WERI-Rb-1 (cell line): ENCODE measurements at regions not wholly inside any gene's neighbourhood (a gene's known extent, or its start where the extent isn't known, plus 50 kb on each side); places are given as distances from the start of the nearest gene placed in this dataset.

Experiments used
- DNase-seq: peaks from one replicate; pipeline ENCODE4 v3.0.0-alpha.2; 2020
- H3K27ac ChIP-seq: fragments of 250-450 bp; sonication (Bioruptor Pico); 2 replicates; pipeline ENCODE4 v1.5.1; 2020; ENCODE audit warnings: mild to moderate bottlenecking, moderate library complexity
- H3K27me3 ChIP-seq: fragments of 250-450 bp; sonication (Bioruptor Pico); 2 replicates; pipeline ENCODE4 v1.5.1; 2021; ENCODE audit warnings: mild to moderate bottlenecking, low read depth, moderate library complexity; ENCODE audit not compliant: insufficient read depth, severe bottlenecking
- H3K36me3 ChIP-seq: fragments of 250-450 bp; sonication (Bioruptor Pico); 2 replicates; pipeline ENCODE4 v1.5.1; 2020; ENCODE audit warnings: mild to moderate bottlenecking, moderate library complexity
- H3K4me3 ChIP-seq: 2 replicates; pipeline ENCODE4 v1.5.1; 2011; ENCODE audit warnings: low read depth, mild to moderate bottlenecking, control low read depth, low read length
- H3K9me3 ChIP-seq: fragments of 250-450 bp; sonication (Bioruptor Pico); 2 replicates; pipeline ENCODE4 v1.5.1; 2021; ENCODE audit warnings: mild to moderate bottlenecking, moderate library complexity; ENCODE audit not compliant: severe bottlenecking
- TF ChIP-seq, protein P1 (sequence below): IDR thresholded peaks from 2 replicates; pipeline ENCODE4 v1.5.1; 2011; ENCODE audit warnings: low read depth, mild to moderate bottlenecking, control low read depth, inconsistent platforms, low read length

DNA sequence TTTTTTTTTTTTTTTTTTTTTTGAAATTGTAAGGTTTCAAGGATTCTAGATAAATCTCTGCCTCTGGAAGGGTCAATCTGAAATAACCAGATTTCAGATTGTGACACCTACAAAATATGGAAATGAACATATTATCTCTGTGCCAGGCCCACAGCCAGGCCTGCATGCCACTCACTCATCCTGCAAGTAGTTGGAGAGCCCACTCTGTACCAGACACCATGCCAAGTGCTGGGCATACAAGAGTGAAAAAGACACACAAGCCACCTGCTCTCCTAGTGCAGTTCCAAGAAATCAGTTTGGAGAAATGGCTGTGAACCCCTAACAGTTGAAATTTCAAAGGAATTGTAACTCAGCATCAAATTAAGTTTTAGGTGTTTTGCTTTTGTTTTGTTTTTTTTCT is 145.9 kb upstream of the NOCT start:
- no peak overlapping the region for H3K4me3 ChIP-seq
- H3K9me3 ChIP-seq = no peaks in the 10 kb centered on the region
- DNase-seq = no peak
- H3K27me3 ChIP-seq = no peaks in the 10 kb centered on the region
- H3K27ac ChIP-seq = no peak overlapping the region
- TF ChIP-seq, protein P1, sequence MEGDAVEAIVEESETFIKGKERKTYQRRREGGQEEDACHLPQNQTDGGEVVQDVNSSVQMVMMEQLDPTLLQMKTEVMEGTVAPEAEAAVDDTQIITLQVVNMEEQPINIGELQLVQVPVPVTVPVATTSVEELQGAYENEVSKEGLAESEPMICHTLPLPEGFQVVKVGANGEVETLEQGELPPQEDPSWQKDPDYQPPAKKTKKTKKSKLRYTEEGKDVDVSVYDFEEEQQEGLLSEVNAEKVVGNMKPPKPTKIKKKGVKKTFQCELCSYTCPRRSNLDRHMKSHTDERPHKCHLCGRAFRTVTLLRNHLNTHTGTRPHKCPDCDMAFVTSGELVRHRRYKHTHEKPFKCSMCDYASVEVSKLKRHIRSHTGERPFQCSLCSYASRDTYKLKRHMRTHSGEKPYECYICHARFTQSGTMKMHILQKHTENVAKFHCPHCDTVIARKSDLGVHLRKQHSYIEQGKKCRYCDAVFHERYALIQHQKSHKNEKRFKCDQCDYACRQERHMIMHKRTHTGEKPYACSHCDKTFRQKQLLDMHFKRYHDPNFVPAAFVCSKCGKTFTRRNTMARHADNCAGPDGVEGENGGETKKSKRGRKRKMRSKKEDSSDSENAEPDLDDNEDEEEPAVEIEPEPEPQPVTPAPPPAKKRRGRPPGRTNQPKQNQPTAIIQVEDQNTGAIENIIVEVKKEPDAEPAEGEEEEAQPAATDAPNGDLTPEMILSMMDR = no peak
- H3K36me3 ChIP-seq = no peaks in the 10 kb centered on the region

DNA sequence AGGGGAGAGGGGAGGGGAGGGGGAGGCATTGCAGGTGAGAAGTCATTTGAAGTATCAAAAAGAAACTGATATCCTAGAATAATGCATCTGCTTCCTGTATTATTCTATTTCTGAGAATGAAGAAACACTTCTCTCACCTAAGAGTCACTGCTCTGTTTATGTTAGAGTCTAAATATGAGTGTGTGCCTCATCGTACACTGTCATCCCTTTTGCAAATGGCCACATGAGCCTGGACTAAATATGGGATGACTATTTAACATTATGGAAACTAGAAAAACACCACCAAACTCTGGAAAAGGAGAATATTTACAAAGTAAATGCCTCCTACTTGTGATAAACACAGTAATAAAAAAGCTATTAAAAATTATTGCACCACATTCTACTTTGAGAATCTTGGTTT is 146.4 kb upstream of the NOCT start:
- TF ChIP-seq, protein P1 = no peak
- DNase-seq = no peak

DNA sequence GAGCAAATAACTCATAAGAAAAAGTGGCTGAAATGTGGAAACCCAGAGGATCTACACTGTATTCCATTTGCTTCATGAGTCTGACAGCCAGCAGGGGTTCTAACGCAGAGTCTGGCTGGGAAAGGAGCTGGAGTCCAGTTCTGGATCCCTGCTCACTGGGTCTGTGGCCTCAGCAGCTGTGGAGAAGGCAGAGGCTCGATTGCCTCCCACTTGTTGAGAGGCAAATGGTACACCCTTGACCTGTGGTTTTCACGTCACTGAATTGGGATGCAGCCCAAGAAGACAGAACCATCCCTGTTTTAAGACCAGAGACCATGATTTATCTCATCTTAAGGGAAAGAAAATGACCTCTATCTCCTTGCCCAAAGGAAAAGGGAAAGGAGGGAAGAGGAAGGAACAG is 147.0 kb upstream of the NOCT start:
- H3K27ac ChIP-seq = no peak overlapping the region
- no peak for DNase-seq
- no peaks in the 10 kb centered on the region for H3K9me3 ChIP-seq
- TF ChIP-seq, protein P1 = no peak
- H3K4me3 ChIP-seq = no peak overlapping the region
- H3K27me3 ChIP-seq = no peaks in the 10 kb centered on the region
- H3K36me3 ChIP-seq = no peaks in the 10 kb centered on the region

More for the DNA sequence above, 146.4 kb upstream of the NOCT start:
- Histone ChIP-seq H3K27ac (no peak overlapping the region), H3K36me3 (no peaks in the 10 kb centered on the region), H3K9me3 (no peaks in the 10 kb centered on the region), H3K27me3 (no peaks in the 10 kb centered on the region), H3K4me3 (no peak overlapping the region)

DNA sequence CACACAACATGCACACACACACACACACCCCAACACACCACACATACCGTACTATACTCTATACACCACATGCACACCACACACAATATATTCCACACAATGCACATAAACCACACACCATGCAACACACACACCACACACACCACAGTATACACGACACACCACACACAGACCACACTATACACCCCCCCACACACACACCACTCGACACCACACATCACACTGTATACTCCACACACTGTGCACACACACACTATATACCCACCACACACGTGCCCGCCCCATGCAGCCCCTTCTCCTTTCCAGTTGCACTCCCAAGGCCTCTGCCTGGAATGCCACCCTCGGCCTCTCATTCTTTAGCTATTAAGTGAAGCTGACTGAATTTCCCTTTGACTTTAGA is 148.2 kb upstream of the NOCT start:
- Histone ChIP-seq H3K9me3 (no peaks in the 10 kb centered on the region), H3K4me3 (no peak overlapping the region), H3K36me3 (no peaks in the 10 kb centered on the region), H3K27ac (no peak overlapping the region), H3K27me3 (no peaks in the 10 kb centered on the region)
- DNase-seq = no peak
- TF ChIP-seq, protein P1 = no peak

DNA sequence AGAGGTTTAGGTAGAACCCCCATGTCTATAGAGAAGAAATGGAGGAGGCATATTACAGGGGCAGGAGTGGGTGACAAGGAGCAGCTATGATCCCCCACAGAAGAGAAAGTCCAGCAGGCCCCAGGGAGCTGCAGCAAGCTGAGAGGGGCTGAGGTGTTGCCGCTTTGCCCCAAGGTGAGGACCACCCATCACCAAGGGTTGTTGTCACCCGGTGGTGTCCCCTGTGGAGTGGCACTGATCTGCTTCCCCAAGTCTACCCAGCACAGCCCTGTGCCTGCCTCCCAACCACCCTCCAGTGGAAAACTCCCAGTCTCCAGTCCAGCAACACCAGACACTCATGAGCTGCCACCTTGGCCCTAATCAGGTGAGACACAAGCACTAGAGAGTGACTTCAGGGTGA is 149.3 kb upstream of the NOCT start:
- Histone ChIP-seq H3K27me3 (no peaks in the 10 kb centered on the region), H3K27ac (no peak overlapping the region), H3K9me3 (no peaks in the 10 kb centered on the region), H3K36me3 (no peaks in the 10 kb centered on the region), H3K4me3 (no peak overlapping the region)
- TF ChIP-seq, protein P1 = no peak
- no peak for DNase-seq

DNA sequence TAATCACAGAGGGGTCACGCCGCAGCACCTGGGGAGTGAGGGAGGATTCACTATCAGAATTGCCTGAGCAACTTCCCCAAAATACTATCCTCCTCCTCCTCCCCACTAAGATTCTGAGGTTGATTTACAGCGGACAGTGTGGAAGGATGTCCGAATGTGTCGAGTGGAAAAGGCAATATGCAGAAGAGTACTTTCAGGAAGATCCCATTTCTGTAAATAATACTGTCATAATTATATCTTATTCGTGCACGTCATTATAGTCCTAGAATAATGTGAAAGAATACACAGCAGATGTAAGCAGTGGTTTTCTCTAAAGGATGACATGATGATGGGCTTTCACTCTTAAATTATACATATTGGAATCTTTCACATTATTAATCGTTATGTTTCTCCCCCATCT is 149.8 kb upstream of the NOCT start:
- H3K9me3 ChIP-seq = no peaks in the 10 kb centered on the region
- H3K36me3 ChIP-seq = no peaks in the 10 kb centered on the region
- no peak for DNase-seq
- no peaks in the 10 kb centered on the region for H3K27me3 ChIP-seq
- no peak overlapping the region for H3K4me3 ChIP-seq
- TF ChIP-seq, protein P1 = no peak
- no peak overlapping the region for H3K27ac ChIP-seq
